Trophoblast cell (in vitro differentiated cells and primary cell): ENCODE measurements at regions not wholly inside any gene's neighbourhood (a gene's known extent, or its start where the extent isn't known, plus 50 kb on each side); places are given as distances from the start of the nearest gene placed in this dataset.

ENCODE experiments used
- DNase-seq, 2 donors: peaks; one replicate each; pipeline ENCODE4 v3.0.0-alpha.2; 2016
- H2AFZ ChIP-seq: 2 replicates; pipeline ENCODE4 v1.6.1; 2013; ENCODE audit warnings: low read length, moderate library complexity, mild to moderate bottlenecking; ENCODE audit not compliant: insufficient read depth, poor library complexity
- H2AK5ac ChIP-seq: 2 replicates; pipeline ENCODE4 v1.6.1; 2013; ENCODE audit warnings: mild to moderate bottlenecking, low read length
- H2BK120ac ChIP-seq: 2 replicates; pipeline ENCODE4 v1.6.1; 2013; ENCODE audit warnings: low read length, mild to moderate bottlenecking, moderate library complexity; ENCODE audit not compliant: insufficient read depth, poor library complexity
- H2BK12ac ChIP-seq: 2 replicates; pipeline ENCODE4 v1.6.1; 2013; ENCODE audit warnings: mild to moderate bottlenecking, low read length, moderate library complexity
- H2BK5ac ChIP-seq: 2 replicates; pipeline ENCODE4 v1.6.1; 2013; ENCODE audit warnings: low read length, low read depth, moderate library complexity, mild to moderate bottlenecking; ENCODE audit not compliant: poor library complexity
- H3K14ac ChIP-seq: 2 replicates; pipeline ENCODE4 v1.6.1; 2013; ENCODE audit warnings: mild to moderate bottlenecking, low read length
- H3K18ac ChIP-seq: 2 replicates; pipeline ENCODE4 v1.6.1; 2013; ENCODE audit warnings: mild to moderate bottlenecking, low read length
- H3K23ac ChIP-seq: 2 replicates; pipeline ENCODE4 v1.6.1; 2013; ENCODE audit warnings: low read length
- H3K27ac ChIP-seq: 2 replicates; pipeline ENCODE4 v1.5.1; 2013; ENCODE audit warnings: low read depth, mild to moderate bottlenecking, inconsistent platforms, low read length, moderate library complexity
- H3K27me3 ChIP-seq: 2 replicates; pipeline ENCODE4 v1.6.1; 2013; ENCODE audit warnings: inconsistent platforms, mild to moderate bottlenecking, low read length, moderate library complexity; ENCODE audit not compliant: insufficient read depth
- H3K36me3 ChIP-seq, 2 experiments: 1 replicate in 1 of 2; 2 replicates in 1 of 2; pipeline ENCODE4 v1.6.1; 2013; ENCODE audit warnings: low read length in 2 of 2, mild to moderate bottlenecking in 2 of 2, moderate library complexity in 1 of 2; ENCODE audit not compliant: insufficient read depth in 2 of 2, control insufficient read depth in 1 of 2
- H3K4ac ChIP-seq: 2 replicates; pipeline ENCODE4 v1.6.1; 2013; ENCODE audit warnings: low read depth, mild to moderate bottlenecking, low read length, moderate library complexity
- H3K4me1 ChIP-seq, 2 experiments: 1 replicate in 1 of 2; 2 replicates in 1 of 2; pipeline ENCODE4 v1.6.1; 2013; ENCODE audit warnings: low read length in 2 of 2, mild to moderate bottlenecking in 2 of 2, moderate library complexity in 1 of 2; ENCODE audit not compliant: insufficient read depth in 2 of 2, control insufficient read depth in 1 of 2
- H3K4me2 ChIP-seq: 2 replicates; pipeline ENCODE4 v1.6.1; 2013; ENCODE audit warnings: inconsistent platforms, mild to moderate bottlenecking, low read length, moderate library complexity
- H3K4me3 ChIP-seq: 2 replicates; pipeline ENCODE4 v1.5.1; 2013; ENCODE audit warnings: mild to moderate bottlenecking, low read depth, low read length, inconsistent platforms
- H3K79me1 ChIP-seq: one replicate; pipeline ENCODE4 v1.6.1; 2013; ENCODE audit warnings: low read length
- H3K79me2 ChIP-seq: 2 replicates; pipeline ENCODE4 v1.6.1; 2013; ENCODE audit warnings: low read length, mild to moderate bottlenecking; ENCODE audit not compliant: control insufficient read depth, insufficient read depth, poor library complexity
- H3K9ac ChIP-seq: 2 replicates; pipeline ENCODE4 v1.6.1; 2013; ENCODE audit warnings: mild to moderate bottlenecking, low read length
- H3K9me3 ChIP-seq: 2 replicates; pipeline ENCODE4 v1.6.1; 2013; ENCODE audit warnings: low read depth, mild to moderate bottlenecking, control low read depth, inconsistent platforms, low read length; ENCODE audit not compliant: insufficient read depth
- H4K12ac ChIP-seq: 2 replicates; pipeline ENCODE4 v1.6.1; 2013; ENCODE audit warnings: low read depth, mild to moderate bottlenecking, low read length, moderate library complexity
- H4K8ac ChIP-seq: 2 replicates; pipeline ENCODE4 v1.6.1; 2013; ENCODE audit warnings: low read depth, mild to moderate bottlenecking, low read length, moderate library complexity
- H4K91ac ChIP-seq: one replicate; pipeline ENCODE4 v1.6.1; 2013; ENCODE audit warnings: low read depth, mild to moderate bottlenecking, low read length, moderate library complexity
- WGBS: extraction: QIAGEN DNeasy Blood & Tissue Kit; methylation state at CpG from one replicate; pipeline ENCODE4 v1.1.7; 2013; ENCODE audit warnings: missing lambda C conversion rate; ENCODE audit not compliant: insufficient read length, insufficient coverage; ENCODE audit errors: extremely low coverage; 5-methylcytosine and 5-hydroxymethylcytosine counted together

GRCh38 chr9:99385814-99386279 is 163.8 kb downstream of the SEC61B start:
- no peak overlapping the region for H3K14ac ChIP-seq
- H3K79me2 ChIP-seq, result no peaks in the 10 kb centered on the region
- H3K9ac ChIP-seq, result no peak overlapping the region
- H2BK5ac ChIP-seq, result no peak overlapping the region
- peaks cover 16 to 17% of the 10 kb centered on the region in 2 experiments for H3K4me1 ChIP-seq
- H3K18ac ChIP-seq, result no peak overlapping the region
- no peak overlapping the region for H3K4me3 ChIP-seq
- DNase-seq, result peak in 1 of 2 donors; percentile 18
- no peak overlapping the region for H2AFZ ChIP-seq
- H2BK12ac ChIP-seq, result peak overlapping the region; percentile 29
- no peak overlapping the region for H3K4ac ChIP-seq
- no peaks in the 10 kb centered on the region for H3K36me3 ChIP-seq
- no peak overlapping the region for H4K91ac ChIP-seq
- H4K8ac ChIP-seq, result no peak overlapping the region
- H2BK120ac ChIP-seq, result no peak overlapping the region
- no peak overlapping the region for H4K12ac ChIP-seq
- H3K27me3 ChIP-seq, result no peaks in the 10 kb centered on the region
- H2AK5ac ChIP-seq, result no peak overlapping the region
- peaks cover 6% of the 10 kb centered on the region for H3K79me1 ChIP-seq
- WGBS, result no CpG with 5 or more reads among the region's 5 CpGs
- no peak overlapping the region for H3K27ac ChIP-seq
- no peak overlapping the region for H3K23ac ChIP-seq
- no peak overlapping the region for H3K4me2 ChIP-seq
- no peaks in the 10 kb centered on the region for H3K9me3 ChIP-seq

- Histone ChIP-seq H3K18ac (no peak overlapping the region), H3K27me3 (no peaks in the 10 kb centered on the region), H2AFZ (no peak overlapping the region), H3K36me3 (no peaks in the 10 kb centered on the region), H2AK5ac (no peak overlapping the region), H3K4me3 (no peak overlapping the region), H3K27ac (no peak overlapping the region), H3K79me2 (no peaks in the 10 kb centered on the region), H3K4me1 (peaks cover 16 to 17% of the 10 kb centered on the region in 2 experiments), H3K4me2 (no peak overlapping the region), H3K79me1 (peaks cover 6% of the 10 kb centered on the region), H3K14ac (no peak overlapping the region), H4K12ac (no peak overlapping the region), H4K8ac (no peak overlapping the region), H2BK120ac (no peak overlapping the region), H3K23ac (no peak overlapping the region), H3K9ac (no peak overlapping the region), H2BK12ac (no peak overlapping the region), H3K9me3 (no peaks in the 10 kb centered on the region), H3K4ac (no peak overlapping the region), H2BK5ac (no peak overlapping the region), H4K91ac (no peak overlapping the region)
- DNase-seq, result peak in 1 of 2 donors; percentile 35
- no CpG with 5 or more reads among the region's 2 CpGs for WGBS
Observed at GRCh38 chr9:99387431-99387830, 165.3 kb downstream of the SEC61B start.

GRCh38 chr9:99389087-99390033 is 167.3 kb downstream of the SEC61B start:
- H2BK5ac ChIP-seq, result no peak overlapping the region
- no peak overlapping the region for H4K12ac ChIP-seq
- H3K23ac ChIP-seq, result no peak overlapping the region
- no peak overlapping the region for H3K4me3 ChIP-seq
- no peak overlapping the region for H3K14ac ChIP-seq
- no peak overlapping the region for H2BK12ac ChIP-seq
- no peaks in the 10 kb centered on the region for H3K9me3 ChIP-seq
- H3K18ac ChIP-seq, result no peak overlapping the region
- no peak overlapping the region for H4K91ac ChIP-seq
- H3K4me2 ChIP-seq, result no peak overlapping the region
- no peak overlapping the region for H4K8ac ChIP-seq
- H3K27me3 ChIP-seq, result no peaks in the 10 kb centered on the region
- WGBS, result no CpG with 5 or more reads among the region's 10 CpGs
- H2BK120ac ChIP-seq, result no peak overlapping the region
- H3K4ac ChIP-seq, result no peak overlapping the region
- DNase-seq, result peak in 1 of 2 donors; percentile 22
- H3K79me1 ChIP-seq, result peaks cover 6% of the 10 kb centered on the region
- no peaks in the 10 kb centered on the region for H3K36me3 ChIP-seq
- H3K27ac ChIP-seq, result no peak overlapping the region
- no peaks in the 10 kb centered on the region for H3K79me2 ChIP-seq
- peaks cover 16 to 17% of the 10 kb centered on the region in 2 experiments for H3K4me1 ChIP-seq
- no peak overlapping the region for H3K9ac ChIP-seq
- no peak overlapping the region for H2AK5ac ChIP-seq
- H2AFZ ChIP-seq, result no peak overlapping the region

GRCh38 chr9:99391937-99392594 is 170.0 kb downstream of the SEC61B start:
- Histone ChIP-seq H2BK5ac (no peak overlapping the region), H3K18ac (no peak overlapping the region), H3K27me3 (no peaks in the 10 kb centered on the region), H4K91ac (no peak overlapping the region), H3K4me2 (no peak overlapping the region), H3K9ac (no peak overlapping the region), H3K79me1 (peaks cover 2% of the 10 kb centered on the region), H3K4me1 (peaks cover 6 to 7% of the 10 kb centered on the region in 2 experiments), H2BK12ac (no peak overlapping the region), H4K8ac (no peak overlapping the region), H2AK5ac (no peak overlapping the region), H3K36me3 (no peaks in the 10 kb centered on the region), H3K27ac (no peak overlapping the region), H3K14ac (no peak overlapping the region), H3K4me3 (no peak overlapping the region), H3K9me3 (no peaks in the 10 kb centered on the region), H2AFZ (no peak overlapping the region), H3K4ac (no peak overlapping the region), H3K23ac (no peak overlapping the region), H3K79me2 (no peaks in the 10 kb centered on the region), H2BK120ac (no peak overlapping the region), H4K12ac (no peak overlapping the region)
- WGBS, result no CpG with 5 or more reads among the region's 6 CpGs
- no peak for DNase-seq
